SK-N-SH (cell line): ENCODE measurements at regions not wholly inside any gene's neighbourhood (a gene's known extent, or its start where the extent isn't known, plus 50 kb on each side); places are given as distances from the start of the nearest gene placed in this dataset.

Experiments
- EP300 ChIP-seq, 2 experiments: IDR thresholded peaks; 2 replicates each; pipeline versions ENCODE4 v1.4.0 to v1.6.1; 2012; ENCODE audit warnings: borderline replicate concordance in 1 of 2, low read depth in 1 of 2, low read length in 1 of 2
- EZH2phosphoT487 ChIP-seq: fragments of 200-600 bp; sonication (generic); IDR thresholded peaks from 2 replicates; pipeline ENCODE4 v1.6.1; 2017; ENCODE audit warnings: low read depth, mixed run types, mild to moderate bottlenecking, antibody characterized with exemption, moderate library complexity, borderline replicate concordance
- MXI1 ChIP-seq: IDR thresholded peaks from 2 replicates; pipeline ENCODE4 v1.6.1; 2012; ENCODE audit warnings: mild to moderate bottlenecking, low read depth, low read length, improper control_type of control experiment
- NFIC ChIP-seq: IDR thresholded peaks from 2 replicates; pipeline ENCODE4 v1.4.0; 2012; ENCODE audit warnings: borderline replicate concordance
- NRF1 ChIP-seq: IDR thresholded peaks from 2 replicates; pipeline ENCODE4 v1.6.1; 2012; ENCODE audit warnings: low read depth, mild to moderate bottlenecking, low read length
- POLR2AphosphoS5 ChIP-seq: IDR thresholded peaks from 2 replicates; pipeline ENCODE4 v1.6.1; 2012; ENCODE audit warnings: low read depth, low read length
- REST ChIP-seq: IDR thresholded peaks from 2 replicates; pipeline ENCODE4 v1.6.1; 2012; ENCODE audit warnings: mild to moderate bottlenecking, low read depth, low read length, moderate library complexity
- RFX5 ChIP-seq: IDR thresholded peaks from 2 replicates; pipeline ENCODE4 v1.6.1; 2012; ENCODE audit warnings: mild to moderate bottlenecking, improper control_type of control experiment, low read length
- SIN3A ChIP-seq: IDR thresholded peaks from 2 replicates; pipeline ENCODE4 v1.6.1; 2012; ENCODE audit warnings: low read depth, mild to moderate bottlenecking, low read length, moderate library complexity, borderline replicate concordance
- USF2 ChIP-seq: fragments of 150-350 bp; IDR thresholded peaks from 2 replicates; pipeline ENCODE4 v1.6.1; 2017; ENCODE audit warnings: antibody characterized with exemption, low read length, low read depth, borderline replicate concordance
- TF ChIP-seq, protein P1 (sequence below): fragments of 200-600 bp; sonication (generic); IDR thresholded peaks from 2 replicates; pipeline ENCODE4 v1.6.1; 2017; ENCODE audit warnings: antibody characterized with exemption, mild to moderate bottlenecking, moderate library complexity

- TF ChIP-seq, protein P1, sequence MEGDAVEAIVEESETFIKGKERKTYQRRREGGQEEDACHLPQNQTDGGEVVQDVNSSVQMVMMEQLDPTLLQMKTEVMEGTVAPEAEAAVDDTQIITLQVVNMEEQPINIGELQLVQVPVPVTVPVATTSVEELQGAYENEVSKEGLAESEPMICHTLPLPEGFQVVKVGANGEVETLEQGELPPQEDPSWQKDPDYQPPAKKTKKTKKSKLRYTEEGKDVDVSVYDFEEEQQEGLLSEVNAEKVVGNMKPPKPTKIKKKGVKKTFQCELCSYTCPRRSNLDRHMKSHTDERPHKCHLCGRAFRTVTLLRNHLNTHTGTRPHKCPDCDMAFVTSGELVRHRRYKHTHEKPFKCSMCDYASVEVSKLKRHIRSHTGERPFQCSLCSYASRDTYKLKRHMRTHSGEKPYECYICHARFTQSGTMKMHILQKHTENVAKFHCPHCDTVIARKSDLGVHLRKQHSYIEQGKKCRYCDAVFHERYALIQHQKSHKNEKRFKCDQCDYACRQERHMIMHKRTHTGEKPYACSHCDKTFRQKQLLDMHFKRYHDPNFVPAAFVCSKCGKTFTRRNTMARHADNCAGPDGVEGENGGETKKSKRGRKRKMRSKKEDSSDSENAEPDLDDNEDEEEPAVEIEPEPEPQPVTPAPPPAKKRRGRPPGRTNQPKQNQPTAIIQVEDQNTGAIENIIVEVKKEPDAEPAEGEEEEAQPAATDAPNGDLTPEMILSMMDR = no peak
- TF ChIP-seq SIN3A = no peak
- TF ChIP-seq NFIC = no peak
- TF ChIP-seq REST = no peak
- no peak for TF ChIP-seq RFX5
- TF ChIP-seq EP300 (IDR thresholded peaks at IDR 0.05; ENCODE audit: borderline replicate concordance in 1 of 2, low read depth in 1 of 2, low read length in 1 of 2) = no peak
- no peak for TF ChIP-seq MXI1
- no peak for TF ChIP-seq POLR2AphosphoS5
- no peak for TF ChIP-seq USF2
- TF ChIP-seq NRF1 = no peak
- TF ChIP-seq EZH2phosphoT487 = no peak
Observed at GRCh38 chr5:102638316-102638715, 116.8 kb upstream of the PAM start.
